Gastrocnemius medialis (tissue), 4 donors: ENCODE measurements at regions not wholly inside any gene's neighbourhood (a gene's known extent, or its start where the extent isn't known, plus 50 kb on each side); places are given as distances from the start of the nearest gene placed in this dataset.

Source experiments
- POLR2A ChIP-seq, 2 donors: fragments of 450-650 bp; IDR thresholded peaks; one replicate each; pipeline ENCODE4 v1.6.1; 2017; ENCODE audit warnings: antibody characterized with exemption in 2 of 2, mild to moderate bottlenecking in 2 of 2, moderate library complexity in 2 of 2
- TF ChIP-seq, protein P1 (sequence below), 5 experiments: fragments of 450-650 bp in 3 of 5; fragments of 200-600 bp in 2 of 5; sonication (generic) in 2 of 5; IDR thresholded peaks in 4 of 5; conservative IDR thresholded peaks in 1 of 5; 1 replicate in 4 of 5; 2 replicates in 1 of 5; pipeline ENCODE4 v1.5.1; 2016 to 2019; ENCODE audit warnings: antibody characterized with exemption in 5 of 5, mild to moderate bottlenecking in 3 of 5, moderate library complexity in 3 of 5

GRCh38 chr4:82057990-82058544, 315.7 kb downstream of the HNRNPD start:
- TF ChIP-seq, protein P1, sequence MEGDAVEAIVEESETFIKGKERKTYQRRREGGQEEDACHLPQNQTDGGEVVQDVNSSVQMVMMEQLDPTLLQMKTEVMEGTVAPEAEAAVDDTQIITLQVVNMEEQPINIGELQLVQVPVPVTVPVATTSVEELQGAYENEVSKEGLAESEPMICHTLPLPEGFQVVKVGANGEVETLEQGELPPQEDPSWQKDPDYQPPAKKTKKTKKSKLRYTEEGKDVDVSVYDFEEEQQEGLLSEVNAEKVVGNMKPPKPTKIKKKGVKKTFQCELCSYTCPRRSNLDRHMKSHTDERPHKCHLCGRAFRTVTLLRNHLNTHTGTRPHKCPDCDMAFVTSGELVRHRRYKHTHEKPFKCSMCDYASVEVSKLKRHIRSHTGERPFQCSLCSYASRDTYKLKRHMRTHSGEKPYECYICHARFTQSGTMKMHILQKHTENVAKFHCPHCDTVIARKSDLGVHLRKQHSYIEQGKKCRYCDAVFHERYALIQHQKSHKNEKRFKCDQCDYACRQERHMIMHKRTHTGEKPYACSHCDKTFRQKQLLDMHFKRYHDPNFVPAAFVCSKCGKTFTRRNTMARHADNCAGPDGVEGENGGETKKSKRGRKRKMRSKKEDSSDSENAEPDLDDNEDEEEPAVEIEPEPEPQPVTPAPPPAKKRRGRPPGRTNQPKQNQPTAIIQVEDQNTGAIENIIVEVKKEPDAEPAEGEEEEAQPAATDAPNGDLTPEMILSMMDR (IDR thresholded peaks at IDR 0.05 in 4 of 5, conservative IDR thresholded peaks at IDR 0.05 in 1 of 5), result no peak
- TF ChIP-seq POLR2A (IDR thresholded peaks at IDR 0.05), result no peak
